PFSK-1 (cell line): ENCODE measurements at regions not wholly inside any gene's neighbourhood (a gene's known extent, or its start where the extent isn't known, plus 50 kb on each side); places are given as distances from the start of the nearest gene placed in this dataset.

Experiments used
- FOXP2 ChIP-seq: optimal IDR thresholded peaks from 2 replicates; pipeline ENCODE3; 2011; ENCODE audit warnings: borderline replicate concordance, control low read depth, inconsistent platforms; ENCODE audit not compliant: insufficient read depth; ENCODE audit errors: extremely low read length, extremely low read depth
- POLR2AphosphoS5 ChIP-seq: IDR thresholded peaks from 2 replicates; pipeline ENCODE4 v1.6.1; 2012; ENCODE audit warnings: low read depth, mild to moderate bottlenecking, control low read depth, low read length, moderate library complexity
- REST ChIP-seq, 2 experiments: IDR thresholded peaks; 2 replicates each; pipeline versions ENCODE4 v1.6.1 to v1.8.0; 2011 to 2012; ENCODE audit warnings: low read depth in 2 of 2, low read length in 2 of 2, control low read depth in 1 of 2, inconsistent platforms in 1 of 2, mild to moderate bottlenecking in 1 of 2, moderate library complexity in 1 of 2; ENCODE audit not compliant: insufficient read depth in 1 of 2
- SIN3A ChIP-seq: IDR thresholded peaks from 2 replicates; pipeline ENCODE4 v1.6.1; 2012; ENCODE audit warnings: mild to moderate bottlenecking, low read length, moderate library complexity, borderline replicate concordance; ENCODE audit not compliant: insufficient read depth
- TAF1 ChIP-seq: IDR thresholded peaks from 2 replicates; pipeline ENCODE4 v1.6.1; 2012; ENCODE audit warnings: low read length, control low read depth, borderline replicate concordance; ENCODE audit not compliant: insufficient read depth

- TF ChIP-seq SIN3A (no peak), REST (IDR thresholded peaks at IDR 0.05; ENCODE audit: insufficient read depth in 1 of 2, low read depth in 2 of 2, low read length in 2 of 2) (no peak), POLR2AphosphoS5 (no peak), TAF1 (no peak), FOXP2 (no peak)
These were observed 552.5 kb downstream of the DSC3 start for GRCh38 chr18:30489890-30490643.

DNA sequence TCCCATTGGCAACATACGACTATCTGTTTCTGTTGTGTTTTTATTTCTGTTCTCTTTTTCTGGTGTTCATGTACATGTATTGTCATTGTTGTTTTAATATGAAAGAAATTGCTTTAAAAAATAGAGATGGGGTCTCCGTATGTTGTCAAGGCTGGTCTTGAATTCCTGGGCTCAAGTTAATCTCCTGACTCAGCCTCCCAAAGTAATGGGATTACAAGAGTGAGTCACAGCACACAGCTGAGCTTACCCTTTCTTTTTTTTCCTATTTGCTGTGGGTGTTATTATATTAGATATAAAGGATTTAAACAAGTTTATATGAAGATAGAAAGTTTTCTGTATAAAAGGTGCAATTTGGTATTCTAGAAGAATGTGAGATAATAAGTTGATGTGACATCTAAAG, 554.6 kb downstream of the DSC3 start:
- TF ChIP-seq SIN3A (no peak), REST (IDR thresholded peaks at IDR 0.05; ENCODE audit: insufficient read depth in 1 of 2, low read depth in 2 of 2, low read length in 2 of 2) (no peak), FOXP2 (no peak), POLR2AphosphoS5 (no peak), TAF1 (no peak)

DNA sequence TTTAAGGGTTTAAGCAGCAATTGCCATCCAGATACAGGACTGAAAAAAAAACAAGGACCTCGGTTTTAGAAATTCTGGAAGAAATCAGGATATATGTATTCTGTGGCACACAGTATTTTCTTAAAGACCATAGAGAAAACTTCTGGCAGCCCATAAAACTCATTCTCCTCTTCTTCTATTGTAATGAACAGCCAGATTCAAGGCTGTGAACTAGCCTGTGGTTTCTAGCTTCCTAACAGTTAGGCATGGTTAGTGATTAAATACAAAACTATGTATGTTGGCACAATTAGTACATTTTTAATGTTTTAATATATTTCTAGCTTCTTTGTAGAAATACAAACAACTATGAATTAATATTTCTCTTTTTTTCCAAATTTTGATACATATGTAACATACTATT, 555.7 kb downstream of the DSC3 start:
- TF ChIP-seq FOXP2, result no peak
- no peak for TF ChIP-seq TAF1
- no peak for TF ChIP-seq POLR2AphosphoS5
- TF ChIP-seq SIN3A, result no peak
- no peak for TF ChIP-seq REST (IDR thresholded peaks at IDR 0.05; ENCODE audit: insufficient read depth in 1 of 2, low read depth in 2 of 2, low read length in 2 of 2)

GRCh38 chr18:30485078-30485477, 557.5 kb downstream of the DSC3 start:
- TF ChIP-seq SIN3A (no peak), FOXP2 (no peak), TAF1 (no peak), REST (IDR thresholded peaks at IDR 0.05; ENCODE audit: insufficient read depth in 1 of 2, low read depth in 2 of 2, low read length in 2 of 2) (no peak), POLR2AphosphoS5 (no peak)

- TF ChIP-seq REST (IDR thresholded peaks at IDR 0.05; ENCODE audit: insufficient read depth in 1 of 2, low read depth in 2 of 2, low read length in 2 of 2), result no peak
- no peak for TF ChIP-seq TAF1
- TF ChIP-seq FOXP2, result no peak
- no peak for TF ChIP-seq POLR2AphosphoS5
- TF ChIP-seq SIN3A, result no peak
These were observed 560.7 kb downstream of the DSC3 start for GRCh38 chr18:30481871-30482270.
